GM12892 (cell line): ENCODE measurements at regions not wholly inside any gene's neighbourhood (a gene's known extent, or its start where the extent isn't known, plus 50 kb on each side); places are given as distances from the start of the nearest gene placed in this dataset.

ENCODE experiments used
- POLR2A ChIP-seq: IDR thresholded peaks from 2 replicates; pipeline ENCODE4 v1.6.1; 2011; ENCODE audit warnings: low read depth, low read length, control low read depth
- POLR2AphosphoS5 ChIP-seq: IDR thresholded peaks from 2 replicates; pipeline ENCODE4 v1.6.1; 2011; ENCODE audit warnings: low read depth, low read length, control low read depth

DNA sequence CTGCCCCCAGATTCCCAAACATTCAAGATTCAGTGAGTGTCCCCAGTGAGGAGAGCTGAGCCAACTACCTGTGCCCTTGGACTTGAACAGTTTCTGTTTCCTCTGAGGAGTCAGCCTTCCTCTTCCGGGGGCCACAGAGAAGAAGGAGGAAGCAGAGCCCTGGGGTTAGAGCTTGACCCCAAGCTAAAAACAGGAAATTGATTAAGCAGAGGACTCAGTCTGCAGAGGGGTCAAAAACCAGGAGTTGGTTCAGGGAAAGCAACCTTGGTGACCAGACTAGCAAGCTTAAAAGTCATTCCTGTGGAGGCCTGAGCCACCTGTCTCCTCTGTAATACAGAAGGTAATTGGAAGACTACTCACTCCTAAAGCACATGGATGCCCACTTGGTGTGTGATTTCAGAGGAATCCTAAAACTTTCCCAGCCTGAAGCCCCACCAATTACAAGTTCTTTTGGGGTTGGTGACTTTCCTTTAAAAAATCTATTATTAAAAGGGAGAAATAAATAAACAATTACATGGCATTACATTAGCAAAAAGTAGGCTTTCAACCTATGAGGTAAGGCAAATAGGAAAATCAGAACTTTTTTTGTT is 64.2 kb upstream of the SELENOP start:
- TF ChIP-seq POLR2AphosphoS5 (no peak), POLR2A (no peak)
